ENCODE measurements at regions not wholly inside any gene's neighbourhood (a gene's known extent, or its start where the extent isn't known, plus 50 kb on each side); places are given as distances from the start of the nearest gene placed in this dataset.

DNA sequence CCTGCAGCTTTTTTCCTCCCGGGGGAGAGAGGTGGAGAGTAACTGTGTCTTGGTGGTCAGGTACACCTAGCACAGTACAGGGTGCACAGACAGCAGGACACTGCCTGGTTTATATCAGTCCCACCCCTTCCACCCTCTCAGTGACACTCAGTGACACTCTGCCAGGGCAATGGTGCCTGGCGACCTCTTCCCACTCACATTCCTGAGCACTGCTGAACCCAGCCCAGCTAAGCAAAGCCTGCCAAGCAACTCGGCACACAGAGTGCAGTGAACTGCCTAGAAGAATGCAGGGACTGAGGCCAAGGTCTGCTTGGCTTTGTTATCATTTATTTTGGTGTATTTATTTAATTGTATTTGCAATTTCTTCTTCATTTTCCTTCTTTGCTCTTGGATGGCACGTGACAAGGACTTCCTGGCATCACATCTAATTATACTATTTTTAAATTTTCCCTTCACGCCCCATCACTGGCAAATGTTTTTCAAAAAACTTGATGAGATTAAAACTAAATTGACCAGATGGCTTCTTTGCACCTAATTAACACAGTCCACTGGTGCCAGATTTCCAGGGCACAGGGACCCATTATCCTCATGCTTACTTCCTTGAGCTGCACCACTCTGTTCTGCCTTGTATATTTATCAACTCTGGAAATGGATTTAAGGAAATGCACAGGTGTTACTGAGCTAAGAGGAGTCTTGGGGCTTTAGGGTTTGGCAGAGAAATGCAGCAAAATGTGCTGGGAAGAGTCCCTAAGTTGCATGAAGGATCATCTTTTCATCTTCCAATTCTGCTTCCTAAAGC is 205.6 kb downstream of the ADAMTS15 start:
- H3K27ac ChIP-seq (ENCODE audit: low read depth, low read length) = no peak overlapping the region
- H3K4me3 ChIP-seq (ENCODE audit: low read depth, low read length) = no peak overlapping the region
- no peaks in the 10 kb centered on the region for H3K9me3 ChIP-seq (ENCODE audit: control insufficient read depth, insufficient read depth, low read length)
- peaks cover 12% of the 10 kb centered on the region; the same call in 1 of the 2 replicates for H3K4me1 ChIP-seq (ENCODE audit: control insufficient read depth, insufficient read depth, low read length)
- no peak overlapping the region for H3K9ac ChIP-seq (ENCODE audit: low read depth, low read length)
- no peaks in the 10 kb centered on the region for H3K36me3 ChIP-seq (ENCODE audit: control insufficient read depth, insufficient read depth, low read length)
- no peaks in the 10 kb centered on the region for H3K27me3 ChIP-seq (ENCODE audit: control insufficient read depth, insufficient read depth, low read length)

DNA sequence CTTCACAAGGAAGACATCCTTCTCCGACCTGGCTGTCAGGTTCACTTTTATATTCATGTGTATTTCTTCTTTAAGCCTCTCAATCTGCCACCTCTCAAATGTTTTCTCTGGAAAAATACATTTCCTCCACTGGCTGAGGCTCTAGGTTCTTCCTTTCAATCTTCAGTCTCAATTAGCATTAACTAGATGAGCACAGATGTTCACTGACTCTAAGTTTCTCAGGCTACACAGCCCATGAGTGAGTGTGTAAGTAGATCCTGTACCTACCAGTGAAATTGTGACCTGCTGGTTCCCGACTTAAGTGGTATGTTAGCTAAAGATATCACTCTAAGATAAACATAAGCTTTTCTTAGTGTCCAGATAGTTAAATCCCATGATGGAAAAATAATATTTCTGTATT is 206.9 kb downstream of the ADAMTS15 start:
- no peaks in the 10 kb centered on the region for H3K36me3 ChIP-seq (ENCODE audit: control insufficient read depth, insufficient read depth, low read length)
- H3K27me3 ChIP-seq (ENCODE audit: control insufficient read depth, insufficient read depth, low read length) = no peaks in the 10 kb centered on the region
- no peak overlapping the region for H3K27ac ChIP-seq (ENCODE audit: low read depth, low read length)
- no peak overlapping the region for H3K9ac ChIP-seq (ENCODE audit: low read depth, low read length)
- no peak overlapping the region for H3K4me3 ChIP-seq (ENCODE audit: low read depth, low read length)
- no peaks in the 10 kb centered on the region for H3K9me3 ChIP-seq (ENCODE audit: control insufficient read depth, insufficient read depth, low read length)
- H3K4me1 ChIP-seq (ENCODE audit: control insufficient read depth, insufficient read depth, low read length) = peaks cover 12% of the 10 kb centered on the region; the same call in 1 of the 2 replicates

DNA sequence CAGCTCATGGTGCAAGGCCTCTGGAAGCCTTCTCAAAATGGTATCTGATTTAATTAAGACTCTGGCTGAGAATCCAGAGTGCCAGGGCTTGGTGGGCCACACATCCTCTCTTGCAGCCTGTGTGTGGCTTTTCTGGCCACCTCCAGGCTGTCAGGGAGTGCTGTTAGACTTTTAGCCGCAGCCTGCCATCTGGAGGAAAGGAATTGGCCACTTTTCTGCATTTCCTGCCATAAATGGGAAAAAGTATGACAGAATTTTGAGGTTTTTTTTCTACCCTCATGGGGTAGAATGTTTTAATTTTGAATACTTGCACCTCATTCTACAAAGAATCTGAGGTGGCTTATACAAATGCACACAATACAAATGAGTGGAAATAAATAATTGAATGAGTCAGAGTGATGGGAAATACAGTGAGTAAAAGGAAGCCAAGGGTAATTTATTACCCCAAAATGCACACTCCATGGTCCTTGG is 218.4 kb downstream of the ADAMTS15 start:
- H3K4me3 ChIP-seq (ENCODE audit: low read depth, low read length) = no peak overlapping the region
- no peak overlapping the region for H3K27ac ChIP-seq (ENCODE audit: low read depth, low read length)

GRCh38 chr11:130668751-130669150 is 220.3 kb downstream of the ADAMTS15 start:
- Histone ChIP-seq H3K36me3 (ENCODE audit: control insufficient read depth, insufficient read depth, low read length) (no peaks in the 10 kb centered on the region), H3K9me3 (ENCODE audit: control insufficient read depth, insufficient read depth, low read length) (no peaks in the 10 kb centered on the region), H3K4me3 (ENCODE audit: low read depth, low read length) (no peak overlapping the region), H3K4me1 (ENCODE audit: control insufficient read depth, insufficient read depth, low read length) (no peaks in the 10 kb centered on the region), H3K27ac (ENCODE audit: low read depth, low read length) (no peak overlapping the region), H3K9ac (ENCODE audit: low read depth, low read length) (no peak overlapping the region), H3K27me3 (ENCODE audit: control insufficient read depth, insufficient read depth, low read length) (no peaks in the 10 kb centered on the region)

More for the DNA sequence above, 218.4 kb downstream of the ADAMTS15 start:
- H3K27me3 ChIP-seq (ENCODE audit: control insufficient read depth, insufficient read depth, low read length) = no peaks in the 10 kb centered on the region
- no peaks in the 10 kb centered on the region for H3K9me3 ChIP-seq (ENCODE audit: control insufficient read depth, insufficient read depth, low read length)
- H3K36me3 ChIP-seq (ENCODE audit: control insufficient read depth, insufficient read depth, low read length) = no peaks in the 10 kb centered on the region
- H3K9ac ChIP-seq (ENCODE audit: low read depth, low read length) = no peak overlapping the region
- H3K4me1 ChIP-seq (ENCODE audit: control insufficient read depth, insufficient read depth, low read length) = no peaks in the 10 kb centered on the region

DNA sequence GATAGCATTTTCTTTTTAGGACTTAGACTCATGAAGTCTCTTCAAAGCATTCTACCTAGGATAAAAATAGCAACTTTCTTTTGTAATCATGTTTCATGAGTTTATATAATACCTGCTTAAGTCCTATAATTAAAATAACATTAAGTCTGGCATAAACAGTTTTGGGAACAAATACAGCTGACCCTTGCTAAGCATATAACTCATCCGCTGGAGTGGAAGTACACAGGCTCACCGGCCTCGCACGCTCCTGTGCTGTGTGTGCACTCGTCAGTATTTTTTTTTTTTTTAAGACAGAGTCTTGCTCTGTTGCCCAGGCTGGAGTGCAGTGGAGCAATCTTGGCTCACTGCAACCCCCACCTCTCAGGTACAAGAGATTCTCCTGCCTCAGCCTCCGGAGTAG is 221.8 kb downstream of the ADAMTS15 start:
- Histone ChIP-seq H3K4me1 (ENCODE audit: control insufficient read depth, insufficient read depth, low read length) (no peaks in the 10 kb centered on the region), H3K9ac (ENCODE audit: low read depth, low read length) (no peak overlapping the region), H3K27ac (ENCODE audit: low read depth, low read length) (no peak overlapping the region), H3K27me3 (ENCODE audit: control insufficient read depth, insufficient read depth, low read length) (no peaks in the 10 kb centered on the region), H3K4me3 (ENCODE audit: low read depth, low read length) (no peak overlapping the region), H3K36me3 (ENCODE audit: control insufficient read depth, insufficient read depth, low read length) (no peaks in the 10 kb centered on the region), H3K9me3 (ENCODE audit: control insufficient read depth, insufficient read depth, low read length) (no peaks in the 10 kb centered on the region)

GRCh38 chr11:130671801-130672700 is 223.6 kb downstream of the ADAMTS15 start:
- Histone ChIP-seq H3K4me3 (ENCODE audit: low read depth, low read length) (no peak overlapping the region), H3K9ac (ENCODE audit: low read depth, low read length) (no peak overlapping the region), H3K4me1 (ENCODE audit: control insufficient read depth, insufficient read depth, low read length) (peaks cover under 1% of the 10 kb centered on the region; the same call in 1 of the 2 replicates), H3K36me3 (ENCODE audit: control insufficient read depth, insufficient read depth, low read length) (no peaks in the 10 kb centered on the region), H3K27ac (ENCODE audit: low read depth, low read length) (no peak overlapping the region), H3K9me3 (ENCODE audit: control insufficient read depth, insufficient read depth, low read length) (no peaks in the 10 kb centered on the region), H3K27me3 (ENCODE audit: control insufficient read depth, insufficient read depth, low read length) (no peaks in the 10 kb centered on the region)

DNA sequence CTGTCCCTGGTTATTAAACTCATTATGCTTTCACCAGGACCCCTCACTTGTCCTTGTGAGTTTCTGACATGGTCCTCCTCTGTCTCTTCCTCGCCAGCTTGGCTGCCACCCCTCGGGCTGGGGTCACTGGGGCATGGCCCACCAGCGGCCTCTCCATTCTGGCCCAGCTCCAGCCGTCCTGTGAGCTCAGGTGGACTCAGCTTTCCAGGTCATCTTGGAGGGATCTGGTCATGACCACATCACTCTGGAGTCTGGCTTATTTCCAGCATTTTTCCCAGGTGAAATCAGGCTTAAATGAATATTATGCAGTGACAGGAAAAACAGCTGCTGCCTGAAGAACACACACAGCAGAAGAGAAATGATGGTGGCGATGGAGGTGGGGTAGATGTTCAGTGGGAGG is 224.5 kb downstream of the ADAMTS15 start:
- H3K9ac ChIP-seq (ENCODE audit: low read depth, low read length) = no peak overlapping the region
- H3K27me3 ChIP-seq (ENCODE audit: control insufficient read depth, insufficient read depth, low read length) = no peaks in the 10 kb centered on the region
- H3K4me3 ChIP-seq (ENCODE audit: low read depth, low read length) = no peak overlapping the region
- no peaks in the 10 kb centered on the region for H3K9me3 ChIP-seq (ENCODE audit: control insufficient read depth, insufficient read depth, low read length)
- H3K27ac ChIP-seq (ENCODE audit: low read depth, low read length) = no peak overlapping the region
- peaks cover 8% of the 10 kb centered on the region for H3K4me1 ChIP-seq (ENCODE audit: control insufficient read depth, insufficient read depth, low read length)
- no peaks in the 10 kb centered on the region for H3K36me3 ChIP-seq (ENCODE audit: control insufficient read depth, insufficient read depth, low read length)

DNA sequence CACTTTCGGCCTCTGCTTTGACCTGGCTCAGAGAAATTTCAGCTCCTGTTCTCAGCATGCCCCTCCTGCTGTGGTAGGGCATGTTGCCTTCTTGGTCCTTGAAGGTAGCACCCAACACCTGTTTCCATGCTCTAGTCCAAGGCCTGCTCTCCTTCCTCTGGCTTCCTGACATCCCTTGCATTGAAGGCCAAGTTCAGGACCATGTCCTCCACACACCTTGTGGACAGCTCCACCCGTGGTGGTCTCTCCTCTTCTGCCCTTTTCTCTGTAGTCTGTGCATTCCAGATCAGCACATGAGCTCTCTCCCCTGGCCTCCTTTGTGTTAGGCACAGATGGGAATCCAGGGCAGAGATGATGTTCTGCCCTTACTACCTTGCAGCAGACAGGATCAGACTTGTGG is 225.3 kb downstream of the ADAMTS15 start:
- Histone ChIP-seq H3K4me1 (ENCODE audit: control insufficient read depth, insufficient read depth, low read length) (peaks cover 10% of the 10 kb centered on the region), H3K4me3 (ENCODE audit: low read depth, low read length) (no peak overlapping the region), H3K9ac (ENCODE audit: low read depth, low read length) (no peak overlapping the region), H3K9me3 (ENCODE audit: control insufficient read depth, insufficient read depth, low read length) (no peaks in the 10 kb centered on the region), H3K27me3 (ENCODE audit: control insufficient read depth, insufficient read depth, low read length) (no peaks in the 10 kb centered on the region), H3K36me3 (ENCODE audit: control insufficient read depth, insufficient read depth, low read length) (no peaks in the 10 kb centered on the region), H3K27ac (ENCODE audit: low read depth, low read length) (no peak overlapping the region)

- Histone ChIP-seq H3K9ac (ENCODE audit: low read depth, low read length) (no peak overlapping the region), H3K27ac (ENCODE audit: low read depth, low read length) (no peak overlapping the region), H3K4me1 (ENCODE audit: control insufficient read depth, insufficient read depth, low read length) (peaks cover 10% of the 10 kb centered on the region), H3K9me3 (ENCODE audit: control insufficient read depth, insufficient read depth, low read length) (no peaks in the 10 kb centered on the region), H3K27me3 (ENCODE audit: control insufficient read depth, insufficient read depth, low read length) (no peaks in the 10 kb centered on the region), H3K36me3 (ENCODE audit: control insufficient read depth, insufficient read depth, low read length) (no peaks in the 10 kb centered on the region), H3K4me3 (ENCODE audit: low read depth, low read length) (no peak overlapping the region)
Observed at GRCh38 chr11:130674686-130675308, 226.4 kb downstream of the ADAMTS15 start.

GRCh38 chr11:130675371-130675821 is 227.0 kb downstream of the ADAMTS15 start:
- no peak overlapping the region for H3K9ac ChIP-seq (ENCODE audit: low read depth, low read length)
- no peaks in the 10 kb centered on the region for H3K27me3 ChIP-seq (ENCODE audit: control insufficient read depth, insufficient read depth, low read length)
- no peaks in the 10 kb centered on the region for H3K36me3 ChIP-seq (ENCODE audit: control insufficient read depth, insufficient read depth, low read length)
- no peak overlapping the region for H3K27ac ChIP-seq (ENCODE audit: low read depth, low read length)
- no peaks in the 10 kb centered on the region for H3K9me3 ChIP-seq (ENCODE audit: control insufficient read depth, insufficient read depth, low read length)
- no peak overlapping the region for H3K4me3 ChIP-seq (ENCODE audit: low read depth, low read length)
- peaks cover 10% of the 10 kb centered on the region for H3K4me1 ChIP-seq (ENCODE audit: control insufficient read depth, insufficient read depth, low read length)

All from HUES48 (cell line).